ENCODE measurements at regions not wholly inside any gene's neighbourhood (a gene's known extent, or its start where the extent isn't known, plus 50 kb on each side); places are given as distances from the start of the nearest gene placed in this dataset.

GRCh38 chr9:14961372-14962068 lies 51.3 kb upstream of the FREM1 start:
- H3K4me1 Mint-ChIP-seq, result peaks cover 5% of the 10 kb centered on the region
- no peak for DNase-seq
- H3K27ac Mint-ChIP-seq, result no peak overlapping the region
- no peaks in the 10 kb centered on the region for H3K36me3 Mint-ChIP-seq
- no peaks in the 10 kb centered on the region for H3K9me3 Mint-ChIP-seq
- no peak overlapping the region for H3K4me3 Mint-ChIP-seq
- peaks cover 3% of the 10 kb centered on the region for H3K27me3 Mint-ChIP-seq

DNA sequence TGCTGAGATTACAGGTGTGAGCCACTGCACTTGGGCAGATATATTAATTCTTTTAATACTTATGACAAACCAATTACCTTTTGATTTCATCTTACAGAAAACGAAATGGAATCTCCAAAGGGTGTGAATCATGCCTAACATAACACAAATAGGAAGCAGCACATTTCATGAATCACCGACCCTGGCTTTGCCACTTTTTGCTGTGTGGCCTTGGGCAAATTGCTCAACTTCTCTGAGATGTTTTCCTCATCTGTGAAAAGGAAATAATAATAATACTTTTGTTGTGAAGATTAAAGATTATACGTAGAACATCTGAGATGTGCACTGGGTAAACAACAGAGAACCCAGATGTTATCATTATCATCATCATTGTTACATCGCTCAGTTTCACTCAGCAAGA lies 50.7 kb upstream of the FREM1 start:
- H3K27me3 Mint-ChIP-seq, result no peaks in the 10 kb centered on the region
- H3K9me3 Mint-ChIP-seq, result no peaks in the 10 kb centered on the region

More for the DNA sequence above, 50.7 kb upstream of the FREM1 start:
- Mint-ChIP-seq H3K27ac (no peak overlapping the region), H3K36me3 (no peaks in the 10 kb centered on the region), H3K4me3 (no peak overlapping the region), H3K4me1 (peaks cover 5% of the 10 kb centered on the region)
- no peak for DNase-seq
